BLaER1 (cell line): ENCODE measurements at regions not wholly inside any gene's neighbourhood (a gene's known extent, or its start where the extent isn't known, plus 50 kb on each side); places are given as distances from the start of the nearest gene placed in this dataset.

ENCODE experiments used
- H3K27ac ChIP-seq: shearing (Covaris generic); formaldehyde crosslinking; 2 replicates; pipeline ENCODE4 v1.8.1; 2022
- H3K27me3 ChIP-seq: shearing (Covaris generic); formaldehyde crosslinking; 2 replicates; pipeline ENCODE4 v1.8.1; 2022
- H3K36me3 ChIP-seq: shearing (Covaris generic); formaldehyde crosslinking; 2 replicates; pipeline ENCODE4 v1.8.1; 2022
- H3K4me1 ChIP-seq: shearing (Covaris generic); formaldehyde crosslinking; 2 replicates; pipeline ENCODE4 v1.8.1; 2022
- H3K4me2 ChIP-seq: shearing (Covaris generic); formaldehyde crosslinking; 2 replicates; pipeline ENCODE4 v1.8.1; 2022
- H3K4me3 ChIP-seq: shearing (Covaris generic); formaldehyde crosslinking; 2 replicates; pipeline ENCODE4 v1.8.1; 2022
- H3K9ac ChIP-seq: shearing (Covaris generic); formaldehyde crosslinking; 2 replicates; pipeline ENCODE4 v1.8.1; 2022
- H3K9me3 ChIP-seq: shearing (Covaris generic); formaldehyde crosslinking; 2 replicates; pipeline ENCODE4 v1.8.1; 2022
- H4K20me1 ChIP-seq: shearing (Covaris generic); formaldehyde crosslinking; 2 replicates; pipeline ENCODE4 v1.8.1; 2022
- Cebpa-rat ChIP-seq: shearing (Covaris generic); IDR thresholded peaks from 2 replicates; pipeline ENCODE4 v1.8.1; 2022

DNA sequence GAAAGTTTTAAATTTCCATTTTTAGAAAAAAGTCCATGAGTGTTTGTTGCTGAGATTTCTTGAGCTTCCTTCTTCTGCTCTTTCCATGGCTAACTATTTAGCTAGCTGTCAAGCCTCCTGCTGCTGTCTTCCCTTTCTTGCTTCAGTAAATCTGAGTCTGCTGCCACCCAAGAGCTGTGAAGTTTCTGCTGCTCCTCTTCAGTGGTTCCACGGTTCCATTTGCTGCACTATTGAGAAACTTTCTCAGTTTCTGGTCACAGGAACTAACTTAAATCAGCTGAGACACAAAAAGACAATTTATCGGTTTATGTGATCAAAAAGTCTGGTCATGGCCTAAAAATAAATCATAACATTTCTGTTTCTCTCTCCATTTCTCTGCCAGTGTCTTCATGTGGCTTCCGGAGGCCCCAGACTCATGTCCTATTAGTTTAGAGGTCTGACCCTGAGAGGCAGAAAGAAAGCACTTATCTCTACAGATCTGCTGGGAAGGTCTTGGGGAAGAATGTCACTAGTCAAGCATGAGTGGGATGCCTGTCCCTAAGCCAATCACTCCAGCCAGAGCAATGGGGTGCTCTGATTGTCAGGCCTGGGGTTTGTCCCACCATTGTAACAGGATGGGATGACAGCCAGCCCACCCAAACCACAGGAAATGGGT lies 73.0 kb upstream of the ARL4C start:
- Histone ChIP-seq H4K20me1 (no peaks in the 10 kb centered on the region), H3K27ac (peak overlapping the region; percentile 52; the same call in 1 of the 2 replicates), H3K4me3 (no peak overlapping the region), H3K36me3 (no peaks in the 10 kb centered on the region), H3K4me1 (peaks cover 100% of the 10 kb centered on the region), H3K27me3 (no peaks in the 10 kb centered on the region), H3K4me2 (peak overlapping the region; percentile 77), H3K9ac (peak overlapping the region; percentile 11; the same call in 1 of the 2 replicates), H3K9me3 (peaks cover 16% of the 10 kb centered on the region)
- peak; percentile 77 for TF ChIP-seq Cebpa-rat

DNA sequence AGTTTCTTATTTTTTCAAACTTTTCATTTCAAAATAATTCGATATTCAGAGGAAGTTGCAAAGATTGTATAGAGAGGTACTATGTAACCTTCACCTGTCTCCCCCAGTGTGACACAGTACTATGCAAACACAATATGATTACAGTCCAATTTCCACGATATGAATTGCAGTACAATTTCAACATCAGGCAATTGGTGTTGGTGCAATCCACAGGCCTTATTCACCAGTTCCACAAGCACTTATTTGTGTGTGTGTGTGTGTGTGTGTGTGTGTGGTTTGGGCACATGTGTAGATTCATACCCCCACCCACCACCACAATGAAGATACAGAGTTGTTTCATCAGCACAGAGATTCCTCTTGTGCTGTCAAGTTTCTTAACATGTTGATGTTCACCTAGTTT lies 69.7 kb upstream of the ARL4C start:
- H3K4me3 ChIP-seq = no peak overlapping the region
- TF ChIP-seq Cebpa-rat = no peak
- H3K4me2 ChIP-seq = peak overlapping the region; percentile 77; the same call in 1 of the 2 replicates
- no peaks in the 10 kb centered on the region for H4K20me1 ChIP-seq
- H3K4me1 ChIP-seq = peaks cover 82% of the 10 kb centered on the region
- no peaks in the 10 kb centered on the region for H3K27me3 ChIP-seq
- H3K9ac ChIP-seq = no peak overlapping the region
- no peaks in the 10 kb centered on the region for H3K36me3 ChIP-seq
- peaks cover 2% of the 10 kb centered on the region; the same call in 1 of the 2 replicates for H3K9me3 ChIP-seq
- H3K27ac ChIP-seq = no peak overlapping the region

- H3K36me3 ChIP-seq = no peaks in the 10 kb centered on the region
- no peaks in the 10 kb centered on the region for H4K20me1 ChIP-seq
- no peak overlapping the region for H3K4me3 ChIP-seq
- H3K27ac ChIP-seq = 0 out of 2 replicates have a peak overlapping the region, but pooled peaks have one; percentile 60
- H3K9me3 ChIP-seq = peaks cover 8% of the 10 kb centered on the region; the same call in 1 of the 2 replicates
- H3K4me2 ChIP-seq = peak overlapping the region; percentile 71
- H3K27me3 ChIP-seq = no peaks in the 10 kb centered on the region
- peaks cover 76% of the 10 kb centered on the region for H3K4me1 ChIP-seq
- no peak for TF ChIP-seq Cebpa-rat
- H3K9ac ChIP-seq = no peak overlapping the region
These were observed 69.2 kb upstream of the ARL4C start for GRCh38 chr2:234565842-234566619.

DNA sequence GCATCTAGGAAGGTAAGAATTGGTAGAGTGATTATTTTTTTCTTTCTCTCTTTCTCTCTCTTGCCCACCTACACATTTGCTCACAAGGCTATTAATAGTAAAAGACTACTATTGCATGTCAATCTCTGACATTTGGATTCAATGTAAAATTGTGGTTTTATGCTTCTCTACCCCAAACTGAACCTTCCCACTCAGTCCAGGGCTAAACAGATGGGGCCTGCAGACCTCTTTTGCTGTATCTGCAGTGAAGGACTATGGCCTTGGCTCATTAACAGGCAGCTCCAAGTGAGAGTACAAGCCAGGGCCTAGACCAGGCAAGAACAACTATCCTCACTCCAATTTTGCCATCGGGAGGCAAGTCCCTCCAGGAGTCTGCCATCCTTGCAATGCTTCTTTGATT lies 68.3 kb upstream of the ARL4C start:
- H3K4me2 ChIP-seq = peak overlapping the region; percentile 71
- H4K20me1 ChIP-seq = no peaks in the 10 kb centered on the region
- no peaks in the 10 kb centered on the region for H3K27me3 ChIP-seq
- peaks cover 67% of the 10 kb centered on the region for H3K4me1 ChIP-seq
- H3K9ac ChIP-seq = peak overlapping the region; percentile 52; the same call in 1 of the 2 replicates
- H3K4me3 ChIP-seq = no peak overlapping the region
- no peak for TF ChIP-seq Cebpa-rat
- H3K27ac ChIP-seq = peak overlapping the region; percentile 60; the same call in 1 of the 2 replicates
- H3K36me3 ChIP-seq = no peaks in the 10 kb centered on the region
- peaks cover 16% of the 10 kb centered on the region for H3K9me3 ChIP-seq

- Histone ChIP-seq H3K27ac (peak overlapping the region; percentile 60), H3K9ac (peak overlapping the region; percentile 22; the same call in 1 of the 2 replicates), H4K20me1 (no peaks in the 10 kb centered on the region), H3K4me2 (peak overlapping the region; percentile 71), H3K4me3 (no peak overlapping the region), H3K36me3 (no peaks in the 10 kb centered on the region), H3K4me1 (peaks cover 62% of the 10 kb centered on the region), H3K9me3 (peaks cover 16% of the 10 kb centered on the region), H3K27me3 (no peaks in the 10 kb centered on the region)
- no peak for TF ChIP-seq Cebpa-rat
These were observed 67.8 kb upstream of the ARL4C start for GRCh38 chr2:234564699-234565098.

DNA sequence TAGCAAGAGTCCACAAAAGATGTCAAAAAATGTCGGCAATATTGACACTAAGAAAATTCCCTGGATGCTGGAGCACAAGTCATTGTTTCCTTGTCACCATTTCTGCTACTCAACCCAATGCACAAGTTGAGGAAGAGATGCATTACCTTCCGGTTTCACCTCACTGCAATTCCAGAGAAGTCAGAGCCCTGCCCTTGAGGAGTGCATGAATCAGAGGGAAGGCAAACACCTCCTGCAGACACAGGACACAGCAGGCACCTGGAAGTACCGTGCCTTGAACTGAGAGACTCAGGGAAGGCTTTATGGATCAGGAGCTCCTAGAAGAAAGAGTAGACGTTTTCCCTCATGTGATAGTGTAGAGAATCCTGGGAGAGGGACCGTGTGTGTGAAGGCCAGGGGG lies 62.7 kb upstream of the ARL4C start:
- H4K20me1 ChIP-seq = no peaks in the 10 kb centered on the region
- H3K36me3 ChIP-seq = no peaks in the 10 kb centered on the region
- no peaks in the 10 kb centered on the region for H3K27me3 ChIP-seq
- H3K27ac ChIP-seq = no peak overlapping the region
- no peak overlapping the region for H3K4me2 ChIP-seq
- peaks cover 17% of the 10 kb centered on the region for H3K9me3 ChIP-seq
- H3K4me3 ChIP-seq = no peak overlapping the region
- no peak for TF ChIP-seq Cebpa-rat
- peaks cover 28% of the 10 kb centered on the region for H3K4me1 ChIP-seq
- H3K9ac ChIP-seq = no peak overlapping the region

GRCh38 chr2:234558642-234559041 lies 61.8 kb upstream of the ARL4C start:
- Histone ChIP-seq H3K36me3 (no peaks in the 10 kb centered on the region), H3K9me3 (peaks cover 26% of the 10 kb centered on the region), H3K9ac (no peak overlapping the region), H3K4me2 (no peak overlapping the region), H3K27me3 (no peaks in the 10 kb centered on the region), H3K4me1 (peaks cover 19% of the 10 kb centered on the region), H4K20me1 (no peaks in the 10 kb centered on the region), H3K27ac (no peak overlapping the region), H3K4me3 (no peak overlapping the region)
- no peak for TF ChIP-seq Cebpa-rat

DNA sequence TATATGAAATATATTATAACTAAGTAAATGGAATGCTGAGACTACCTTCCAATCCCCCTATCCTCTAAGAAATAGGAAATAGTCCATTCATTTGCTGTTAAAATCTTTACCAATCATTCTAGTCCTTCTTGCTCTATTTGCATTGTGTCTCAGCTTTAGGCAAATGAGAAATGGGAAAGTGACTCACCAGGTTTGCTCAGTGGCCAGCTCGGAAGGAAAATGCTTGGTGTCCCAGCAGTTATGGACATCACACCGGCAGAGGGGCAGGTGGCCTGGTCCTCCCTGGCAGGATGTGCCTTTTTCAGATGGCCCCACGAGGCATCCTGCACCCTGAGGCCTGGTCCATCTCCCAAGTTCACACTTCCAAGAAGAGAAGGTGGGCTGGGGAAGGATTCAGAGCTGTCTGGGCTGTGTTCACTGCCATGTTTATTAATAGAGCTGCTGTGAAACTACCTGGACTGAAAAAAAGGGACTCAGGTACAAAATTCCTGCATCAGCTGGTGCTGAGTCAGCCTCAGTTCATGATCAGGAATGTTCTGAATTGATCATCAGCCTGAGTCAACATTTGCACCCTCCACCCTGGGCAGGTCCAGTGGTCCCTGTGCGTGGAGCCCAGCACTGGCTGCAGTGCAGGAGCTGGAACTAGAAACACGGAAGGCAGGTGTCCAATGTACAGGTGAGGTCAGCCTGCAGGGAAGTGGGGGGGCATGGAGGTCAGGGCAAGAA lies 60.1 kb upstream of the ARL4C start:
- H4K20me1 ChIP-seq = no peaks in the 10 kb centered on the region
- H3K9me3 ChIP-seq = peaks cover 31% of the 10 kb centered on the region
- H3K4me2 ChIP-seq = no peak overlapping the region
- TF ChIP-seq Cebpa-rat = no peak
- no peaks in the 10 kb centered on the region for H3K36me3 ChIP-seq
- H3K9ac ChIP-seq = no peak overlapping the region
- H3K4me1 ChIP-seq = peaks cover 22% of the 10 kb centered on the region
- no peaks in the 10 kb centered on the region for H3K27me3 ChIP-seq
- H3K27ac ChIP-seq = no peak overlapping the region
- no peak overlapping the region for H3K4me3 ChIP-seq

DNA sequence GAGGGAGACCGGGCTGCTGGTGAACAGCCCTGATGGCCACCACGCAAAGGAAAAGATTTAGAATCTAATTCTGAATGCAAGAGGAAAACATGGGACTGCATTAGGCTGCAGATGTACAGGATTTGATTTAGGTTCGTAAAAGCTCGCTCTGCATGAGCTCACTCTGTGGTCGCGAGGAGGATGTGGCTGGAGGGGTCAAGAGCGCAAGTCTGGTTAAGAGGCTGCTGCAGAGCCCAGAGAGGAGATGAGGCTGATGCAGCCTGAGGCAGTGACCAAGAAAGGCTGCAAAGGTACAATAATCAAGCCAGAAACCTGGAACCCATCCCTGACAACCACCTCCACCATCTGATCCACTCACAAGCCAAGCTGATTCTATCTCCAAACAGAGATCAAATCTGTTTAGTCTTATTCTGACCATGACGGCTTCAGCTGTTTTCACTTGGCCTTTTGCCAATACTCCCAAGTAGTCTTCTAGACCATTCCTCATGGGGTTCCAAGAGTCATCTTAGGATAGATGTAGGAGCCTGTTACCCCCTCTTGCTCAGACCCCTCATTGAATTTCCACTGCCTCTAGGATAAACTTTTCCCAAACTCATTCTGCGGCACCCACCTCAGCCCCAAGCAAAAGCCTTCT lies 58.9 kb upstream of the ARL4C start:
- H3K9ac ChIP-seq = no peak overlapping the region
- H3K27ac ChIP-seq = no peak overlapping the region
- no peaks in the 10 kb centered on the region for H3K36me3 ChIP-seq
- peaks cover 19% of the 10 kb centered on the region for H3K9me3 ChIP-seq
- peaks cover 32% of the 10 kb centered on the region for H3K4me1 ChIP-seq
- no peaks in the 10 kb centered on the region for H3K27me3 ChIP-seq
- TF ChIP-seq Cebpa-rat = no peak
- no peak overlapping the region for H3K4me3 ChIP-seq
- H4K20me1 ChIP-seq = no peaks in the 10 kb centered on the region
- H3K4me2 ChIP-seq = peak overlapping the region; percentile 65
